ENCODE measurements at regions not wholly inside any gene's neighbourhood (a gene's known extent, or its start where the extent isn't known, plus 50 kb on each side); places are given as distances from the start of the nearest gene placed in this dataset.

GRCh38 chr1:200346700-200347099 is 63.1 kb downstream of the ZNF281 start:
- TF ChIP-seq CTCF (IDR thresholded peaks at IDR 0.05) = no peak
- TF ChIP-seq POLR2A (IDR thresholded peaks at IDR 0.05) = no peak

Data from Peyer's patch (tissue), 4 donors.